Ishikawa (cell line): ENCODE measurements at regions not wholly inside any gene's neighbourhood (a gene's known extent, or its start where the extent isn't known, plus 50 kb on each side); places are given as distances from the start of the nearest gene placed in this dataset.

Experiments
- CEBPB ChIP-seq: IDR thresholded peaks from 2 replicates; pipeline ENCODE4 v1.6.1; 2012
- CREB1 ChIP-seq: IDR thresholded peaks from 2 replicates; pipeline ENCODE4 v1.6.1; 2012; ENCODE audit warnings: low read depth
- EGR1 ChIP-seq: IDR thresholded peaks from 2 replicates; pipeline ENCODE4 v1.6.1; 2012
- EP300 ChIP-seq: IDR thresholded peaks from 2 replicates; pipeline ENCODE4 v1.6.1; 2012; ENCODE audit warnings: borderline replicate concordance
- FOXM1 ChIP-seq: IDR thresholded peaks from 2 replicates; pipeline ENCODE4 v1.6.1; 2012; ENCODE audit warnings: low read depth, borderline replicate concordance
- NFIC ChIP-seq: IDR thresholded peaks from 2 replicates; pipeline ENCODE4 v1.6.1; 2012
- RAD21 ChIP-seq: IDR thresholded peaks from 2 replicates; pipeline ENCODE4 v1.6.1; 2012; ENCODE audit warnings: low read depth
- TAF1 ChIP-seq: IDR thresholded peaks from 2 replicates; pipeline ENCODE4 v1.6.1; 2012; ENCODE audit warnings: low read depth, mild to moderate bottlenecking
- TCF12 ChIP-seq: IDR thresholded peaks from 2 replicates; pipeline ENCODE4 v1.6.1; 2012; ENCODE audit warnings: low read depth
- TEAD4 ChIP-seq: IDR thresholded peaks from 2 replicates; pipeline ENCODE4 v1.6.1; 2012
- YY1 ChIP-seq: IDR thresholded peaks from 2 replicates; pipeline ENCODE4 v1.6.1; 2012; ENCODE audit warnings: low read depth
- ZBTB7A ChIP-seq: IDR thresholded peaks from 2 replicates; pipeline ENCODE4 v1.6.1; 2012; ENCODE audit warnings: low read depth
- TF ChIP-seq, protein P1 (sequence below): IDR thresholded peaks from 2 replicates; pipeline ENCODE4 v1.6.1; 2012
- TF ChIP-seq, protein P2 (sequence below): IDR thresholded peaks from 2 replicates; pipeline ENCODE4 v1.6.1; 2012; ENCODE audit warnings: low read depth, mild to moderate bottlenecking
- TF ChIP-seq, protein P3 (sequence below): IDR thresholded peaks from 2 replicates; pipeline ENCODE4 v1.6.1; 2012

DNA sequence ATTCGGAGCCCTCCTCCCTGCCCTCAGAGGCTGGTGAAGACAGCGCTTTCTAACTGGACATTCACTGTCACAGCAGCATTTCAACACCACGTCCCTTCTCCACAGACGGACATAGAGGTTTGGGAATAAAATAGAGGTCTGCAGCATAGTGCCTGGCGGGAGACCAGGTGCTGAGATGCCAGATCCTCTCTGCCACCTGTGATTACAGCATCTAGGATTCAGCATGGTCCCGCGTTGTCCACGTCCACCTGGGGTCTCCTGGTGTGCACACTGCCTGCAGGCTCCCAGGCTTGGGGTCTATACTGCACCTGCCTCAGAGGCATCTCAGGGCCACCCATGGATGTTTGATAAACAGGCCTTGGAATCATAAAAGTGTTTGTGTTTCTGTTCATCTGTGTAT, 175.5 kb downstream of the TMEM18 start:
- TF ChIP-seq EP300 (no peak), NFIC (no peak), YY1 (no peak), CEBPB (no peak), FOXM1 (no peak), TAF1 (no peak)
- TF ChIP-seq, protein P1, sequence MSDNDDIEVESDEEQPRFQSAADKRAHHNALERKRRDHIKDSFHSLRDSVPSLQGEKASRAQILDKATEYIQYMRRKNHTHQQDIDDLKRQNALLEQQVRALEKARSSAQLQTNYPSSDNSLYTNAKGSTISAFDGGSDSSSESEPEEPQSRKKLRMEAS, result no peak

DNA sequence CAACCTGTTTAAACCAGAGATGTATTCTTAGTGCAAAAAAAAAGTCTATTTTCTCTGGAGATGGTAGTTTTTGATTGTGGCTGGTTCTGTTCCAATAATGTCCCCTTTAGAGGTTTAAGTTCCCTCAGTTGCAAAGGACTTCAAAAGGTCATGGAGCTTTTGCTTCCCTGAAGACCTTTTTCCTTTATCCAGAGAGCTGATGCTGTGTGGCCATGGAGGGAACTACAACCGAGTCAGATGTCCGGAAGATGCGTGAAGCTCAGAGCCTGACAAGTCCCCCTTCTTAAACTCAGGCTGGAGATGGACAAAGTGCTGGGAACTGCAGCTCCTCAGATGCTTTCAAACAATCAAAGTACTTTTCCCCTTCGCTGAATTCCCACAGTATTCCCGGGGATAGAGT, 176.1 kb downstream of the TMEM18 start:
- no peak for TF ChIP-seq RAD21
- TF ChIP-seq CREB1, result no peak
- TF ChIP-seq NFIC, result no peak
- TF ChIP-seq, protein P2, sequence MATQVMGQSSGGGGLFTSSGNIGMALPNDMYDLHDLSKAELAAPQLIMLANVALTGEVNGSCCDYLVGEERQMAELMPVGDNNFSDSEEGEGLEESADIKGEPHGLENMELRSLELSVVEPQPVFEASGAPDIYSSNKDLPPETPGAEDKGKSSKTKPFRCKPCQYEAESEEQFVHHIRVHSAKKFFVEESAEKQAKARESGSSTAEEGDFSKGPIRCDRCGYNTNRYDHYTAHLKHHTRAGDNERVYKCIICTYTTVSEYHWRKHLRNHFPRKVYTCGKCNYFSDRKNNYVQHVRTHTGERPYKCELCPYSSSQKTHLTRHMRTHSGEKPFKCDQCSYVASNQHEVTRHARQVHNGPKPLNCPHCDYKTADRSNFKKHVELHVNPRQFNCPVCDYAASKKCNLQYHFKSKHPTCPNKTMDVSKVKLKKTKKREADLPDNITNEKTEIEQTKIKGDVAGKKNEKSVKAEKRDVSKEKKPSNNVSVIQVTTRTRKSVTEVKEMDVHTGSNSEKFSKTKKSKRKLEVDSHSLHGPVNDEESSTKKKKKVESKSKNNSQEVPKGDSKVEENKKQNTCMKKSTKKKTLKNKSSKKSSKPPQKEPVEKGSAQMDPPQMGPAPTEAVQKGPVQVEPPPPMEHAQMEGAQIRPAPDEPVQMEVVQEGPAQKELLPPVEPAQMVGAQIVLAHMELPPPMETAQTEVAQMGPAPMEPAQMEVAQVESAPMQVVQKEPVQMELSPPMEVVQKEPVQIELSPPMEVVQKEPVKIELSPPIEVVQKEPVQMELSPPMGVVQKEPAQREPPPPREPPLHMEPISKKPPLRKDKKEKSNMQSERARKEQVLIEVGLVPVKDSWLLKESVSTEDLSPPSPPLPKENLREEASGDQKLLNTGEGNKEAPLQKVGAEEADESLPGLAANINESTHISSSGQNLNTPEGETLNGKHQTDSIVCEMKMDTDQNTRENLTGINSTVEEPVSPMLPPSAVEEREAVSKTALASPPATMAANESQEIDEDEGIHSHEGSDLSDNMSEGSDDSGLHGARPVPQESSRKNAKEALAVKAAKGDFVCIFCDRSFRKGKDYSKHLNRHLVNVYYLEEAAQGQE, result no peak
- no peak for TF ChIP-seq ZBTB7A
- TF ChIP-seq TCF12, result no peak
- TF ChIP-seq TEAD4, result no peak
- TF ChIP-seq, protein P1, result no peak
- no peak for TF ChIP-seq EGR1
- TF ChIP-seq FOXM1, result no peak
- TF ChIP-seq, protein P3, sequence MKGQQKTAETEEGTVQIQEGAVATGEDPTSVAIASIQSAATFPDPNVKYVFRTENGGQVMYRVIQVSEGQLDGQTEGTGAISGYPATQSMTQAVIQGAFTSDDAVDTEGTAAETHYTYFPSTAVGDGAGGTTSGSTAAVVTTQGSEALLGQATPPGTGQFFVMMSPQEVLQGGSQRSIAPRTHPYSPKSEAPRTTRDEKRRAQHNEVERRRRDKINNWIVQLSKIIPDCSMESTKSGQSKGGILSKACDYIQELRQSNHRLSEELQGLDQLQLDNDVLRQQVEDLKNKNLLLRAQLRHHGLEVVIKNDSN, result no peak
- TF ChIP-seq EP300, result no peak
- TF ChIP-seq TAF1, result no peak
- no peak for TF ChIP-seq CEBPB
- no peak for TF ChIP-seq YY1

DNA sequence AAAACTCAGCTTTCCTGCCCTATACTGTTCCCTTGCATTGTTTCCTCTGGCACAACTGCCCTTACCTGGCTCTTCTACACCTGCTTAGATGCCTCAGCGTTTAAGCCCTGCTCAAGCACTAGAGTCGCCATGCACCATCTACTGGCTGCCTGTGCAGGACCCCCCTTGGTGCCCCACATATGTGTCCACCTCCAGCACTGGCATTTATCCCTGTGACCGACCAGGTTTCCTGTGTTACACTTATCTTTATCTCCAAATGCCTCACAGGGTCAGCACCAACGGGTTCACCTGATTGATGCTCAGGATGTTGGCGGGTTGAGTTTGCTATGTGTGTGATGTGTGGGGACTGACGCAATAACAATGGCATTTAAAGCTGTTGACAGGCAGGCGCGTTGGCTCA, 177.5 kb downstream of the TMEM18 start:
- TF ChIP-seq, protein P3, result no peak
- TF ChIP-seq CREB1 (no peak), TAF1 (no peak), FOXM1 (no peak), EGR1 (no peak), NFIC (no peak), EP300 (no peak)

DNA sequence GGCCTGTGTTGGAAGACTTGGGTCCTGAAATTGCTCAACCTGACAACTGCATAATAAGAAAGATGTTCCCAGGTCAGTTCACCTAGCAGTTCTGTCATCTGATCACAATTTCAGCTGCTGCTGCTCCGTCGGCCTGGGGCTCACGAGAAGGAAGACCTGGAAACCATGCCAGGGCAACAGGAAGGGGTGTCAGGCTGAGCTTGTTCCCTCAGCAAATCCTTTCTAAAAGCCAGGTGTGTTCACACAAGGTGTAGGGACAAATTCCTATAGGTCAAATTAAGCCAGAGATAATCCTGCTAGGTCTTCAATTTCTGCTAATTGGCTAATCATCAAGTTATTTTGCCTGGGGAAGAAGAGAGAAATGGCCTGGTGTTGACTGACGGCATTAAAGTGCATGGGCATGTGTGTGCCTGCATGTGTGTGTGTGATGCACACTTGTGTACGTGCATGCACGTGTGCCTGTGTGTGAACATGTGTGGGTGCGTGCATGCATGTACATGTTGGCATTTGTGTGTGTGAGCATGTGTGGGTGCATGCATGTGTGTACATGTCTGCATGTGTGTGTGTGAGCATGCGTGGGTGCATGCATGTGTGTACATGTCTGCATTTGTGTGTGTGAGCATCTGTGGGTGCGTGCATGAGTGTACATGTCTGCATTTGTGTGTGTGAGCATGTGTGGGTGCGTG, 178.6 kb downstream of the TMEM18 start:
- no peak for TF ChIP-seq EGR1
- no peak for TF ChIP-seq TAF1
- no peak for TF ChIP-seq ZBTB7A
- TF ChIP-seq NFIC, result no peak
- TF ChIP-seq, protein P1, result no peak
- TF ChIP-seq, protein P2, result no peak
- no peak for TF ChIP-seq CEBPB
- TF ChIP-seq CREB1, result no peak
- TF ChIP-seq, protein P3, result no peak
- TF ChIP-seq TEAD4, result no peak
- no peak for TF ChIP-seq YY1
- no peak for TF ChIP-seq TCF12
- TF ChIP-seq FOXM1, result no peak
- no peak for TF ChIP-seq EP300
- no peak for TF ChIP-seq RAD21

DNA sequence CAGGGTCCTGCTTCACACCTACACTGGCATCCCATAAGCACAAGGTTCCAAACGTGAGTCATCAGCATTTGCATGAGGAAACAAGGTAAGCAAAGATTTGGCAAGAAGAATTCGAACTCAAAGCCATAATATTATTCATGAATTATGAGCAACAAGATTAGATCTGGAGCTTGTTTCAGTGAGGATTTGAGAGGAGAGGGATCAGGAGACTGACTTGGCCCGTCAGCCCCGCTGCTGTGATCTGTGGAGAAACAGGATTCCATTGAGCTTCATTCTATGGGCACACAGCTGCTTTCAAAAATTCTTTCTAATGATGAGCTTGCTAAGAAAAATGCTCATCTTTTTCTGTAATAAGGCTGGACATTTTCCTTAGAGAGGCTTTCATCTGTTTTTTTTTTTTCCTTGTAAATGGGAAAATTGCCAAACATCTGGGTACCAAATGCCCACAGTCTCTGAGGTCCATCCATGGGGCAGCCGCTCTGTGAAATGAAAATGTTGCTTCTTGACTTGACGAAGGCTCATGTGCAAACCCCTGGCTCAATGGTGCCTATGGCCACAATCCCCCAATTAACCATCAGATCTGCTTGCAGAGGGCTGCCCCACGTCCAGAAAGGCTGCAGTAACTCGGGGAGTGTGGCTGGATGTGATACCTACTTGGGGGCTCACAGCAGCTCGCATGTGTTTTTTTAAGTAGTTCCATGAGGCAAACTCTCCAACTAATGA, 179.3 kb downstream of the TMEM18 start:
- no peak for TF ChIP-seq RAD21
